ENCODE measurements at regions not wholly inside any gene's neighbourhood (a gene's known extent, or its start where the extent isn't known, plus 50 kb on each side); places are given as distances from the start of the nearest gene placed in this dataset.

- no peak for TF ChIP-seq CTCF (conservative IDR thresholded peaks at IDR 0.05; ENCODE audit: low read depth, low read length)
- no peak for TF ChIP-seq POLR2A (IDR thresholded peaks at IDR 0.05; ENCODE audit: low read depth, low read length)
- TF ChIP-seq MAFK (IDR thresholded peaks at IDR 0.05; ENCODE audit: low read depth, low read length) = no peak
- TF ChIP-seq RAD21 (IDR thresholded peaks at IDR 0.05; ENCODE audit: low read length) = no peak
- TF ChIP-seq ELK1 (IDR thresholded peaks at IDR 0.05; ENCODE audit: borderline replicate concordance, low read depth, low read length) = no peak
- TF ChIP-seq MXI1 (IDR thresholded peaks at IDR 0.05; ENCODE audit: borderline replicate concordance, low read depth, low read length) = no peak
- no peak for TF ChIP-seq USF2 (IDR thresholded peaks at IDR 0.05; ENCODE audit: low read depth, low read length)
- TF ChIP-seq FOS (IDR thresholded peaks at IDR 0.05; ENCODE audit: low read depth, low read length) = no peak
- no peak for TF ChIP-seq SMC3 (IDR thresholded peaks at IDR 0.05; ENCODE audit: low read depth, low read length)
- TF ChIP-seq RFX5 (IDR thresholded peaks at IDR 0.05; ENCODE audit: low read depth, low read length) = no peak
- TF ChIP-seq CEBPB (IDR thresholded peaks at IDR 0.05; ENCODE audit: low read depth, low read length) = no peak
Measured at GRCh38 chrX:47749185-47749967, 87.3 kb upstream of the ZNF81 start.
